ENCODE measurements at regions not wholly inside any gene's neighbourhood (a gene's known extent, or its start where the extent isn't known, plus 50 kb on each side); places are given as distances from the start of the nearest gene placed in this dataset.

DNA sequence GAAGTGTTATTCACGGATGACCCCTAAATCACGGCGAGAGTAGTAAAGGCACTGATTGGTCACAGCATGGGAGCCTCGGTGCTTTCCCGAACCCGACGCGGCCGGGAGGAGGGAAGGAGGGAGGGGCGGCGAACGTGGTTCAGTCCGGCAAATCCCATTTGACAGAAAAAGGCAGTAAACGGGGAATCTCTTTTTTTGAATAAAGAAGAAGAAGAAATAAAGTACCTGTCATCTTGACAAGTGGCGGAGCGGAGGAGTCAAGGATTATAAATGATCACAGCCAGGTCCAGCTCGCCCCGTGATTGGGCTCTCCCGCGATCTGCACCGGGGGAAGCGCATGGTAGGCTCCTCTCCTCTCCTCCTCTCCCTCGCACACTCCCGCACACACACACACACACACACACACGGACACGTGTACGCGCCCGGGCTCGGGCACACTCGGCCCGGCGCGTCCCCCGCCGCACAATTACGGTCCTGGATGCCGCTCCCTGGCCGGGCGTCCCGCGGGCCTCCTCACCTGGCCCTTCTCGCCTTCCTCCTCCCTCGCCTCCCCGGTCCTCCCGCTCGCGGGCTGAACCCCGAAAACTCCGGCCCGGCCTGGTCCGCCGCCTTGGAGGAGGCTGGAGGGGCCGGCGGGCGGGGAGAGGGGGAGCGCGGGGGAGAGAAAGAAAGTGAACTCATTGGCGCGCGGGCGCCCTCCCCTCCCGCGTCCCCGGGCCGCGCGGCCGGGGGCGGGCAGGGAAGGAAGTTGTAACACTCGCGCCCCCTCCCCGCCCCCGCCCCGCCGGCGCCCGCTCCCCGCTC, 99.2 kb upstream of the TENM3 start:
- Histone ChIP-seq H3K4me3 (ENCODE audit: low read length) (peak overlapping the region; percentile 67), H3K27ac (ENCODE audit: low read length) (peak overlapping the region; percentile 70), H3K9me3 (ENCODE audit: control insufficient read depth, low read depth, low read length) (no peaks in the 10 kb centered on the region), H3K27me3 (ENCODE audit: control insufficient read depth, insufficient read depth, low read length) (peaks cover 53% of the 10 kb centered on the region), H3K36me3 (ENCODE audit: control insufficient read depth, insufficient read depth, low read length) (no peaks in the 10 kb centered on the region), H3K4me1 (ENCODE audit: control insufficient read depth, insufficient read depth, low read length) (peaks cover 8% of the 10 kb centered on the region)
- 0% methylated on average over 2 of the region's 79 CpGs for WGBS (ENCODE audit: insufficient coverage, low lambda C conversion rate)
- peak; percentile 57 to 83 for DNase-seq

DNA sequence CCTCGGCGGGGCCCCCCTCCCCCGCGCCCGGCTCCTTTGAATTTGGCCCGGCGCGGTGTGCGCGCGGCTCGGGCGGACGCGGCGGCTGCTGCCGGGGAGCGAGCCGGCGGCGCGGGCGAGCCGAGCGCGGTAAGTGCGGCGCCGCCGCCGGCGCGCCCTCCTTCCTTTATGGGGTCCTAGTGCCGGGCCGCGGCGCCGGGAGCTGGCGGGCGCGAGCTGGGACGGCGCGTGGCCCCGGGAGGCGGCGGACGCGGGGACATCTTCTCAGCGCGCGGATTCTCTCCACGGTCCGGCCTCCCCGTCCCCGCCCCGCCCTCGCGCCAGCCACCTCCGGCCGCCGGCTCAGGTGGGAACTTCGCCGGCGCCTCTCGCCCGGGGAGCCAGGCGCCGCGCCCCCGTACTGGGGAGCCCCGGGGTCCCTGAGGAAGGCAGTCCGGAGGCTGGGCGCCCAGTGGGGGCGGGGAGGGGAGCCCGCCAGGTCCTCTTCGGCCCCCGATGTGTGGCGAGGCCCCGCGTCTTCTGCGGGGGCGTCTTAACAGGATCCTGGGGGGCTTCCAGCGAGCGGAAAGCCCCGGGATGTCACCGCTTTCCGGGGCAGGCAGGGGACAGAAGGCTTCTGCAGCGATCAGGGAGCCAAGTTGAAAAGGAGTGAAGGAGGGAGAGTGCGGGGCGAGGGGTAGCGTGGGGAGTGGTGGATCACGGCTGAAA, 98.4 kb upstream of the TENM3 start:
- Histone ChIP-seq H3K4me1 (ENCODE audit: control insufficient read depth, insufficient read depth, low read length) (peaks cover 8% of the 10 kb centered on the region), H3K27me3 (ENCODE audit: control insufficient read depth, insufficient read depth, low read length) (peaks cover 48% of the 10 kb centered on the region), H3K36me3 (ENCODE audit: control insufficient read depth, insufficient read depth, low read length) (no peaks in the 10 kb centered on the region), H3K9me3 (ENCODE audit: control insufficient read depth, low read depth, low read length) (no peaks in the 10 kb centered on the region), H3K4me3 (ENCODE audit: low read length) (peak overlapping the region; percentile 61), H3K27ac (ENCODE audit: low read length) (no peak overlapping the region)
- no CpG with 5 or more reads among the region's 93 CpGs for WGBS (ENCODE audit: insufficient coverage, low lambda C conversion rate)
- peak; percentile 16 to 64 for DNase-seq

GRCh38 chr4:182145334-182145905, 97.8 kb upstream of the TENM3 start:
- Histone ChIP-seq H3K27me3 (ENCODE audit: control insufficient read depth, insufficient read depth, low read length) (peaks cover 43% of the 10 kb centered on the region), H3K9me3 (ENCODE audit: control insufficient read depth, low read depth, low read length) (no peaks in the 10 kb centered on the region), H3K4me3 (ENCODE audit: low read length) (peak overlapping the region; percentile 61), H3K27ac (ENCODE audit: low read length) (no peak overlapping the region), H3K4me1 (ENCODE audit: control insufficient read depth, insufficient read depth, low read length) (peaks cover 8% of the 10 kb centered on the region), H3K36me3 (ENCODE audit: control insufficient read depth, insufficient read depth, low read length) (no peaks in the 10 kb centered on the region)
- no CpG with 5 or more reads among the region's 12 CpGs for WGBS (ENCODE audit: insufficient coverage, low lambda C conversion rate)
- DNase-seq: peak in 1 of 2 donors; percentile 50

- H3K27ac ChIP-seq (ENCODE audit: low read length): no peak overlapping the region
- 80% methylated on average over 1 of the region's 5 CpGs for WGBS (ENCODE audit: insufficient coverage, low lambda C conversion rate)
- H3K4me3 ChIP-seq (ENCODE audit: low read length): no peak overlapping the region
- no peaks in the 10 kb centered on the region for H3K9me3 ChIP-seq (ENCODE audit: control insufficient read depth, low read depth, low read length)
- peaks cover 24% of the 10 kb centered on the region for H3K27me3 ChIP-seq (ENCODE audit: control insufficient read depth, insufficient read depth, low read length)
- DNase-seq: no peak
- peaks cover 3% of the 10 kb centered on the region for H3K4me1 ChIP-seq (ENCODE audit: control insufficient read depth, insufficient read depth, low read length)
- H3K36me3 ChIP-seq (ENCODE audit: control insufficient read depth, insufficient read depth, low read length): no peaks in the 10 kb centered on the region
Measured at GRCh38 chr4:182147391-182147790, 95.8 kb upstream of the TENM3 start.

GRCh38 chr4:182150645-182151044, 92.6 kb upstream of the TENM3 start:
- H3K9me3 ChIP-seq (ENCODE audit: control insufficient read depth, low read depth, low read length): no peaks in the 10 kb centered on the region
- peaks cover 1% of the 10 kb centered on the region for H3K27me3 ChIP-seq (ENCODE audit: control insufficient read depth, insufficient read depth, low read length)
- WGBS (ENCODE audit: insufficient coverage, low lambda C conversion rate): no CpG with 5 or more reads among the region's 3 CpGs
- H3K4me3 ChIP-seq (ENCODE audit: low read length): no peak overlapping the region
- H3K27ac ChIP-seq (ENCODE audit: low read length): no peak overlapping the region
- no peak for DNase-seq
- no peaks in the 10 kb centered on the region for H3K36me3 ChIP-seq (ENCODE audit: control insufficient read depth, insufficient read depth, low read length)
- H3K4me1 ChIP-seq (ENCODE audit: control insufficient read depth, insufficient read depth, low read length): no peaks in the 10 kb centered on the region

DNA sequence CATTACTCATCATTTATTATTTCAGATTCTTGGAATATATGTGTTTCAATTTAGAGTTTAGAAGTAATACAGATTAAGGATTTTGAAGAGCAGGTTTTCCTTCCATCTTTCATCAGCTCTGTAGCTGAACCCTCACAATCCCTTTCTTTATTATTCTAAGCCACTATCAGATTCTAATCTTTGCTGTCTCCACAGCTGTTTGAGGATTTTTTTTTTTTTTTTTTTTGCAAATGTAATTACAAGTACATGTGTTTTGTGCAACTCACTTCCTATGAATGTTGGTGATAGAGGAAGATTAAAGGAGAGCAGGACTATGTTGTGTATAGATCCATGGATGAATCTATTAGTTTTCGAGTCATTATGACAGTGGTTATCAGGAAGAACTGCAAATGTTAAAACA, 87.4 kb upstream of the TENM3 start:
- Histone ChIP-seq H3K27me3 (ENCODE audit: control insufficient read depth, insufficient read depth, low read length) (no peaks in the 10 kb centered on the region), H3K36me3 (ENCODE audit: control insufficient read depth, insufficient read depth, low read length) (no peaks in the 10 kb centered on the region), H3K4me1 (ENCODE audit: control insufficient read depth, insufficient read depth, low read length) (no peaks in the 10 kb centered on the region), H3K4me3 (ENCODE audit: low read length) (no peak overlapping the region), H3K27ac (ENCODE audit: low read length) (no peak overlapping the region), H3K9me3 (ENCODE audit: control insufficient read depth, low read depth, low read length) (no peaks in the 10 kb centered on the region)
- 100% methylated on average over 1 of the region's 1 CpG for WGBS (ENCODE audit: insufficient coverage, low lambda C conversion rate)
- no peak for DNase-seq

- H3K36me3 ChIP-seq (ENCODE audit: control insufficient read depth, insufficient read depth, low read length): no peaks in the 10 kb centered on the region
- H3K27me3 ChIP-seq (ENCODE audit: control insufficient read depth, insufficient read depth, low read length): no peaks in the 10 kb centered on the region
- no peak overlapping the region for H3K4me3 ChIP-seq (ENCODE audit: low read length)
- no peaks in the 10 kb centered on the region for H3K4me1 ChIP-seq (ENCODE audit: control insufficient read depth, insufficient read depth, low read length)
- no peak for DNase-seq
- H3K9me3 ChIP-seq (ENCODE audit: control insufficient read depth, low read depth, low read length): no peaks in the 10 kb centered on the region
- no peak overlapping the region for H3K27ac ChIP-seq (ENCODE audit: low read length)
- 57% methylated on average over 2 of the region's 8 CpGs for WGBS (ENCODE audit: insufficient coverage, low lambda C conversion rate)
Measured at GRCh38 chr4:182163180-182163579, 80.0 kb upstream of the TENM3 start.

DNA sequence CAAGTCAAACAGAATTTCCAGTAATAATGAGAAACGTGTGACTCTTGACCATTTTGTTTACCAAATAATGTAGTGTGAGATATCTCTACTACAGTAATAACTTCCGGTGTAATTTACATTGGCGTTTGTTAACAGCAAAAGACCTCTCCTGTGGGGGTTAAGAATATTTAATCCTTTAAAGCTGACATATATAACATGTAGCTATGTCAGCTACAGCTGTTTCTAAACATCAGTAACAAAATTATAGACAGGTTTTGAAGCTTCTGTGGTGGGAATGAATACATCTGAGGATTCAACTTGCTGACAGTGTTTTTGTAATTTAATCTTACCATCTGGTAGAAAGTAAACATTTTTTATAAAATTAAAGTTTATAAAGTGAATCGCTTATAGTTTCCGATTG, 73.6 kb upstream of the TENM3 start:
- no peak overlapping the region for H3K27ac ChIP-seq (ENCODE audit: low read length)
- H3K36me3 ChIP-seq (ENCODE audit: control insufficient read depth, insufficient read depth, low read length): no peaks in the 10 kb centered on the region
- H3K9me3 ChIP-seq (ENCODE audit: control insufficient read depth, low read depth, low read length): no peaks in the 10 kb centered on the region
- no peaks in the 10 kb centered on the region for H3K4me1 ChIP-seq (ENCODE audit: control insufficient read depth, insufficient read depth, low read length)
- H3K4me3 ChIP-seq (ENCODE audit: low read length): no peak overlapping the region
- DNase-seq: no peak
- H3K27me3 ChIP-seq (ENCODE audit: control insufficient read depth, insufficient read depth, low read length): no peaks in the 10 kb centered on the region
- WGBS (ENCODE audit: insufficient coverage, low lambda C conversion rate): 92% methylated on average over 2 of the region's 5 CpGs

- 83% methylated on average over 2 of the region's 3 CpGs for WGBS (ENCODE audit: insufficient coverage, low lambda C conversion rate)
- H3K27ac ChIP-seq (ENCODE audit: low read length): no peak overlapping the region
- no peaks in the 10 kb centered on the region for H3K27me3 ChIP-seq (ENCODE audit: control insufficient read depth, insufficient read depth, low read length)
- no peak for DNase-seq
- no peaks in the 10 kb centered on the region for H3K9me3 ChIP-seq (ENCODE audit: control insufficient read depth, low read depth, low read length)
- H3K4me3 ChIP-seq (ENCODE audit: low read length): no peak overlapping the region
- no peaks in the 10 kb centered on the region for H3K4me1 ChIP-seq (ENCODE audit: control insufficient read depth, insufficient read depth, low read length)
- H3K36me3 ChIP-seq (ENCODE audit: control insufficient read depth, insufficient read depth, low read length): no peaks in the 10 kb centered on the region
Measured at GRCh38 chr4:182169987-182170386, 73.2 kb upstream of the TENM3 start.

DNA sequence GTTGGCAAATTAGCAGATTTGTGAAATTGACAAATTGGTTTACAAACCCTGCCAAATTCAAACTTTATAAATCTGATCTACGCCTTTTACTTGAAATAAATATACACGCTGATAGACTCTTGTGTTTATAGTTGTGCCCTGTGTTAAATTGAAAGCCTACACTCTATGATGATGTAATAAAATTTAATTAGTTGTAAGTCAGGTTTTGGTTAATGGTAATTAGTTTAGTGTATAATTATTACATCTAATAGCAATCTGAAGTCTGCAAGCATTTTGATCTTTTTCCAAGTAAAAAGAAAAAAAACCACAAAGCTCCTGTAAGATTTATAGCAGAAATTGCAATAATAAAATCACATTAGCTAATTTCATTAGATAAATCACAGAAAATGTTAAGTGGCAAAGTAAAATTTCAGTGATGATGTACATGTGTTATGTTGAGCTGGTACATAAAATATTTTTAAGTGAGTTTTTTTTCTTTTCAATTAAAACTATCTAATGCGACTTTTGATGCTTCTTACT, 72.7 kb upstream of the TENM3 start:
- no peaks in the 10 kb centered on the region for H3K4me1 ChIP-seq (ENCODE audit: control insufficient read depth, insufficient read depth, low read length)
- no peaks in the 10 kb centered on the region for H3K27me3 ChIP-seq (ENCODE audit: control insufficient read depth, insufficient read depth, low read length)
- H3K9me3 ChIP-seq (ENCODE audit: control insufficient read depth, low read depth, low read length): no peaks in the 10 kb centered on the region
- no peaks in the 10 kb centered on the region for H3K36me3 ChIP-seq (ENCODE audit: control insufficient read depth, insufficient read depth, low read length)
- no peak overlapping the region for H3K4me3 ChIP-seq (ENCODE audit: low read length)
- no peak for DNase-seq
- WGBS (ENCODE audit: insufficient coverage, low lambda C conversion rate): 100% methylated on average over 2 of the region's 3 CpGs
- no peak overlapping the region for H3K27ac ChIP-seq (ENCODE audit: low read length)
